GM21526 (cell line): ENCODE measurements at regions not wholly inside any gene's neighbourhood (a gene's known extent, or its start where the extent isn't known, plus 50 kb on each side); places are given as distances from the start of the nearest gene placed in this dataset.
"Not testable (repeated sequence)": the region's sequence is repeated elsewhere in the genome, so short reads cannot be mapped to it uniquely, and the experiment has no call there.

ENCODE experiments used
- ATAC-seq: cut with Tn5 transposase; IDR thresholded peaks from one replicate; pipeline ENCODE4 v1.9.1; 2021; ENCODE audit warnings: moderate library complexity; ENCODE audit not compliant: unreplicated experiment, low FRiP score

DNA sequence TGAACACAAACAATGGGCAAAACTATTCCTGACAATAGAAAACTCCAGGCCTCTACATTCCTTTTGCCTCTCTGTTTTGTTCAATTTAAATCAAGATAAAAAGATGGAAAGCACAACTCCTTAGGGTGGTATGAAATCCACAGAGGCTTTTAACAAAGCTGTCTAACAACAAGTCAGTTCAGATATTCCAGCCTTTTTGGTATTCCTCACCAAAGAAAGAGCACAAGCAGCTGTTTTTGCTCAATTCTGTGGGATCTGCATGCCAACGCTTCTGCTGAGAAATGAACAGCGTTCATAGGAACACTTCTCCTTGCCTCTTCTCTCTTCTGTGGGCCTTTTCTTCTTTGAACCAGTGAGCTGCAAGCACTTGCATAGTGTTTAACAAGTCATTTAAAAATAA is 411.6 kb upstream of the TCF4 start:
- no peak for ATAC-seq

DNA sequence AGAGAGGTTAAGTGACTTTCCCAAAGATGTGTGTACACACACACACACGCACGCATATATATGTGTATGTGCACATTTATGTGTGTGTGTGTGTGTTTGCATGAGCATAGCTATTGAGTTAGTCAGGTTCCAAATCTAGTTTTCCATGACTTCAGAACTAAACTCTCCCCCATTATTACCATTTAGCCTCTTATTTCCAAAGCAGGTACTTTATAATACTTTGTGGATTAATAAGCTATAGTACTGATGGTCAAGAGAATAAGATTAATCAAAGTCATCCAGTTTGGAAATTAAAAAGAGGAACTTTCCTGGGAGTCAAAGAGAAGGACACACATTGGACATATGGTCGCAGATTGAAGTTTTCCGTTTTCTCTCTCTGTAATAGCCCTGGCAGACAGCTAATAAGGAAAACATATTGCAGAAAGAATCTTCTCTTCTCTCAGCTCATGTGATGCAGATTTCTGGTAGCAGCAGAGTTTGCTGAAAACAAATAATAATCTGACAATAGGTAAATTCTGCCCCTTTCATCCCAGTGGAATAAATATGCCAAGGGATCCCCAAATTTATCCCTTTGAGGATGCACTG is 410.9 kb upstream of the TCF4 start:
- no peak for ATAC-seq

DNA sequence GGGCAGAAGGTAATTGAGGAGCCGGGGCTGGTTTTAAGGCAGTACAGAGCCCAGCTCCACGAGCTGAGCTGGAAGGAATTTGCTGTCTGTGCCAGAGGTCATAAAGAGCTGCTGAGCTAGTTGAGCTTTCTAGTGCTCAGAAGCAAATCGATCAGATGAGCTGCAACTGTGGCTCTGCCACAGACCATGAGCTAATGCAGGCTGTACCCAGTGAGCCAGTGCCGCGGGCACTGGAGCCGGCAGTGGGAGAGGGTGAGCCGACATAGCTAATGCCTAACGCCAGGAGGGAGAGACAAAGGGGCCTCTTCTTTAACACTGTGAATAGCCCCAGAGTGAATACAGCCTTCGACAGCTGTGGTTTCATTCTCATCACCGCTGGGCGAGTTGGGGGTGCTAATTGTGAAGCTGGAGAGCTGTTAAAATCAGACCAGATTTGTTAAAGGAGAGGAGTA is 410.1 kb upstream of the TCF4 start:
- no peak for ATAC-seq

DNA sequence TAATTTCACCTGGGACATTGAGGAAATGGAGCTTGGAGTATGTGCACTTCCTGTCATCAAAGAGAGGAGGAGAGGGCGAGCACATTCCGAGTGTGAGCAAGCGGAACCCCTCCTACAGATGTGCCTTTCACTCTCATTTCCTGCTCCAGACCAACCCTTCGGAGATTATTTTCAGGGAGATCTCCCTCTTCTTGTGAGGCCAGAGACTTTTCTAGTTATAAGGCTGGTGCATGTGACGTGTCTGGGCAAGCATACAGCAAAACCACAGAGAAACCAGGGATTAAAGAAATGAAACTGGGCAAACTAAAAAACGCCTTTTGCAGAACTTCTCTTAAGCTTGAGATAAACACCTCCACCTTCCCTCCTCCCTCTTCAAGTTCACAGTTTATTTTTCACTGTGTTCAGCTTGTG is 409.2 kb upstream of the TCF4 start:
- no peak for ATAC-seq

DNA sequence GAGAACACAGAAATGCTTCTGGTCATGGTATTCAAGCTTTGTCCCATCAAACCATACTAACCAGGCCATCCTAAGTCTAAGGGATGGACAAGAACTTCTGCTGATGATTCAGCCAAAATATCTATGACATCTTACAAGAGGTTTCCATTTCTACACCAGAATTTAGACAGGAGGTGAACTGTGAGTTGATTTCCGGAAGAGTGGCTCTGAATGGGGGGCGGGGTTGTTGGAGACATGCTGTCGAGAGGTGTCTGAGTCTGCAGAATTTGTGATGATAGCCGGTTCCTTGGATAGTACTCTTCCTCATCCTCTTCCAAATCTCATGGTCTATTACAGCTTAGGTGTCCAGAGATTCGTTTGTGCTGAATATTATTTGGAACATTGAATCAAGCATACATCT is 408.7 kb upstream of the TCF4 start:
- no peak for ATAC-seq

DNA sequence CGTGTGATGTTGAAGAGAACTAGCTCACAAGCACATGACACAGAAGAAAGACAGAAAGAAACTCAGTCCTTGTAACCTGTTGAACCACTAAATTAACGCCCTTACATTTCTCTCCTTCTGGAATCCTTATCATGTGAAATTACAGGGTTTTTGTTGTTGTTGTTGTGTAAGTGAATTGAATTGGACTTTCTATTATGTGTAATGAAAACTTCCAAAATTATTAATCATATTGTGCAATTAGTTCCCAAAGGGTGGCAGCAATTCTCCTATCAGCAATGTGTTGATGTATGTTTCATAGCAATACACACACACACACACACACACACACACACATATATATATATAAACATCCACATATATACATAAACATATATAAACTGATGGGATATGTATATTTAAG is 402.2 kb upstream of the TCF4 start:
- no peak for ATAC-seq

DNA sequence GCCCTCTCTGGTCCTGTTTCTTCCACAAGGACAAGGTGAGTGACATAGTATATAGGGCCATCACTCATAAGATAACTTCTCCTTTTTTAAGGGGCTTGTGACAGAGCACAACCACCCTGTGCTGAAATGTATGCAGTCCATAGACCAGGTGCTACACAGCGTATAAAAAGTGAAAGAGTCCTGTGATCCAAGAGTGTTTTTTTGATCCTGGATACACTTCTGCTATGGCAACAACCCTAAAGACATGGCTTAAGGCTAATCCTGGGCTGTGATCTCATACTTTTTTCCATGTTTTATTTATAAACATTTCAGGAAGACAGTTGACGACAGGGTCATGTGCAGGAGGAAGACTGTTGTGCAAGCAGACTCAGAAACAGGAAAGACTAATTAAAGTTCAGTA is 400.5 kb upstream of the TCF4 start:
- ATAC-seq, result no peak

DNA sequence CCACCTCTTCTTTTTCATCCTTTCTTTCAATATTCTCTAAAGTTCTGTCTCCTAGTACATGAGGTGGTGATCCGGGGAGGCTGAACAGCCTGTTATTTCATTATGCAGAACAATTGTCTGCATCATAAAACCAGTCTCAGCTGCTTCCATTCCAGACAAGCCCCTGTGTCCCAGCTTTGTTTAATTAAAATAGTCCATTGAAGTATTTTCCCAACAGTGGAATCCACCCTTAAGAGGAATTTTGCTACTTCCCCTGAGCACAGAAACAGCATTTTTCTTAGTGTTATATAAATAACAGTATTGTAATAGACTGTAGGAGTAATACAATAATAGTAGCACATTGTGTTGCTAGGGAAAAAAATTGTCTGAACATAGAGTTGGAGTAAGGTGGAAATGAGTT is 395.4 kb upstream of the TCF4 start:
- no peak for ATAC-seq

DNA sequence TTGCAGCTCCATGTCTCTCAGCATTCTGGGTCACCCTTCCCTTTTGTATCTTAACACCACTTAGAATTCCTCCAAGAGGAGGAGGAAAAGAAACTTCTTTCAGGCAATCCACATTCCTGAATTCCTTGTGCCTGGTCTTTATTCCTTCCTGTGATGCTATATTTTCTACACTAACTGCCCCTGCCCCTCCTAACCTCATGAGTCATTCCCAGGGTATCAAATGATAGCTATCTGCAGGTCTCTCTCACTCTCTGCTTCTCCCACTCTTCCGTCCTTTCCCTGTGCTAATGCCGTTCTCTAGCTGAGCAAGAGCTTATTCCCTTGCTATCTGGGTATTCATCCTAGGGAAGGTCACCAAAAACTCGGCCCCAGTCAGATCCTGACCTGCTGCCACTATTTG is 395.0 kb upstream of the TCF4 start:
- no peak for ATAC-seq

DNA sequence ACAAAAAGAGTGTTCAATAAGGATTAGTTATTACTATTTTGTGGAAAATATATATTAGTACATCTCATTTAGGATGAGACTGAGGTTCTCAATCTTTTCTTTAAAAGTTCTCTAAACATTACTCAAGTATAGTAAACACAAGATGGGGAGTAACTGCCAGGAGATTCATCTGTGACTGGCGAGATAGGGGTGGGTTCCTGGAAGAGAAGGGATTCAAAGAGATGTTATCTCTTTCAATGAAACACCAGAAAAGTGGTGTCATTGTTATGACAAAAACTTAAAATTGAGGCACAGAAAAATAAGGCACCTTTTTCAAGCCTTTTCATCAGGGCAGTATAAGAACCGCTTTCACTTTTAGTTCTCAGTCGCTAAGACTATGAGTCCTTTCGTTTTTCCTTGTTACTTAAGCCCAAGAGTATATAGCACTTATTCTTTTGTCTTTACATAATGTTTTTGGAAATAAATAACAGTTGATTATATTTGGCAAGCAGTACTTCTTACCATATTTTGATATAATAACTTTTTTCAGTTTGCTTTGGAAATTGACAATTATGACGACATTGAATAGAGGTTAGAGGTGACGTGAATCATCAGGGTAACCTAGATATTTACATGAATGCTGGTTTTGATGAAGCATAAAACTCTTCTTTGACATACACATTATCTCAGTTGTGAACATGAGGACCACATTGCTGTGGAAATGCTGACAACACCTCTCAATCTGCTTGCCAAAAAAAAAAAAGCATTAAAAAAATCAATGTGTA is 393.9 kb upstream of the TCF4 start:
- peak; percentile 77 for ATAC-seq

DNA sequence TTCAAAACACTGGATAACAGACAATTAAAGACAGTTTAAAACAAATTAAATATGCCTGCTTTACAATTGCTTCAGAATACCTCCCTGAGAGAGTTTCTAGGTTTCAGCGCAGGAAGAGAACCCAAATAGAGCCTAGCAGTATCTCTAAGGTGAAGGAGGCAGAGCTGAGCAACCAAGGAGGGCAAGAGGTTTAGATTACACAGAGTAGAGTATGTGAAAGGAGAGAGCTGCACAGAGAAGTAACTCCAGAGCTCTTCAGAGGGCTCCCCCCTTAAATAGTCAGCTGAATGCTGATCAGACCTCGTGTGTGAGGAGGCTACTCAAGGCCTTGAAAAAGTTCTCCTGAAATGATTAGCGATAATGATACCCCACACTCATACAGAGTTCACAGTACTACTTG is 386.5 kb upstream of the TCF4 start:
- no peak for ATAC-seq

DNA sequence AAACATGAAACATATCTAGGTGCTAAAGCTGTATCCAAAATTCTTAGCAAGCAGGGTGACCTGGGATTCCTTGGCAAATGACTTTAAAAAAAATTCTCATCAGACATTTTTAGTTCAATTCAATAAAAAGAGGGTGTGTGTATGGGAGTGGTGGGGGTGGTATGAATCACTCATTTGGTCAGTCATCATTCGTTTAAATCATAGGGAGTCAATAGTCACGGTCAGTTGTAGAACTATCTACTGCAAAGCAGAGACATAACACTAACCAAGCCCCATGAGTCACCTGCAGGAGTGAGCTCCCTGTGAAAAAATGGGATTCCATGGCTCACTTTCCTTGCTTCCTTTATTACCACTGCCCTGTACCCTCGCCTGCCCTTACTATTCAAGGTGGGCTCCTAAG is 380.6 kb upstream of the TCF4 start:
- no peak for ATAC-seq

DNA sequence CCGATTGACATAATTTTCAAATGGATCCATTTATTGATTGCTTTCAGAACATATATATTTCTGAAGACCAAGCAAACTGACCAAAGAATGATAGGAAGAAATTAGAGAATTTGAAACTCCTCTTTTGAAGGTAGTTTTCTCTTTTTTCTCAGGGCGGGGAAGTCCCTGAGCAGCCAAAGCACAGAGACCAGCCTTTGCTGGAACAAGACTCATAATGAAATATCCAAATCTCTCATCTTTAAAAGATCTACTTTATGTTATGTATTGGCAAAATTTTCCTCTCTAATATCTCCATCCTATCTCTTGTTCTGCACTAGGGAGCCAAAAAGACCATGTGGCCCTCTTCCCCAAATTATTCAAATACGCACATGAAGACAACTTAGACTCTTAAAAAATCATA is 379.0 kb upstream of the TCF4 start:
- no peak for ATAC-seq

DNA sequence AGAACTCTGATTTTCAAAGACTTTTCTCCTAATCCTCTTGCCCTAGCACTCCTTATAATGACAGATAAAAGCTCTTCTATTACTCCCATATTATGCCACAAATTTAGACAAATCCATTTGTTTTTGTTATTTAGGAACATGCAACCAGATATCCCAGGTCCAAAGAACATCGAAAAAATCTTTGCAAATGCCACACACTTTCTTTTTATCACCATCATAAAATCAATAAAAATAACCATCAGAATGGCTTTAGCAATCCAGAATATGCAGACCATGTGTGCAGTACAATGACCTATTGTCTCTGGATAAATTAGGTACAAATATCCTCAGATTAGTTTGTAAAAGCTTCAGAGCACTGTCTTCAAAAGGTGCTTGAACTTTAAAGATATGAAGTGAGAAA is 376.2 kb upstream of the TCF4 start:
- ATAC-seq, result no peak

DNA sequence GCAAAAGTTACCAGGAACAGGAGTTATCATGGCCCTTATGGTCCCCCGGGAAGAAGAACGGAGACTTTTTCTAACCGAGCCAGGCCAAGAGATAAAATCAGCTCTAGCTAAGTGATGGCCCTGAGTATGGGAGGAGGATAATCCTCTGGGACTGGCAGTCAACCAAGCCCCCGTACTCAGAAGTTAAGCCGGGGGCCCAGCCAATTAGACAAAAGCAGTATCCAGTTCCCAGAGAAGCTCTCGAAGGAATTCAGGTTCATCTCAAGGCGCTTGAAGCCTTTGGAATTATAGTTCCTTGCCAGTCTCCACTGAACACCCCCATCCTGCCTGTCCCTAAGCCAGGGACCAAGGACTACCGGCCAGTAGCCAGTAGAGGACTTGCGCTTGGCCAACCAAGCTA is 365.3 kb upstream of the TCF4 start:
- no peak for ATAC-seq

DNA sequence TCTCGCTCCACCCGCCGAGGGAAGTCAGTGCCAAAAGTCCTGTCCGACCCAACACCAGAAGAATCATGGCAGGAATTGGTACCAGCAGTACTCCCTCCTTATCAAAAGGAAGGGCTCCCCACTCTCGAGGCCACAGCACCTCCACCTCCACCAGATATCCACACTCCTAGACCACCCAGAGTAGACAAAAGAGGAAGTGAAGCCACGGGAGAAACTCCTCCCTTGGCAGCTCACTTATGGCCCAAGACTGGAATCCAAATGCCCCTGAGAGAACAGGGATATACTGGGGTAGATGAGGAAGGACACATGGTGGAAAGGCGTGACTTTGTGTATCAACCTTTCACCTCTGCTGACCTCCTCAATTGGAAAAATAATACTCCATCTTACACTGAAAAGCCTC is 363.7 kb upstream of the TCF4 start:
- not testable (repeated sequence) for ATAC-seq

DNA sequence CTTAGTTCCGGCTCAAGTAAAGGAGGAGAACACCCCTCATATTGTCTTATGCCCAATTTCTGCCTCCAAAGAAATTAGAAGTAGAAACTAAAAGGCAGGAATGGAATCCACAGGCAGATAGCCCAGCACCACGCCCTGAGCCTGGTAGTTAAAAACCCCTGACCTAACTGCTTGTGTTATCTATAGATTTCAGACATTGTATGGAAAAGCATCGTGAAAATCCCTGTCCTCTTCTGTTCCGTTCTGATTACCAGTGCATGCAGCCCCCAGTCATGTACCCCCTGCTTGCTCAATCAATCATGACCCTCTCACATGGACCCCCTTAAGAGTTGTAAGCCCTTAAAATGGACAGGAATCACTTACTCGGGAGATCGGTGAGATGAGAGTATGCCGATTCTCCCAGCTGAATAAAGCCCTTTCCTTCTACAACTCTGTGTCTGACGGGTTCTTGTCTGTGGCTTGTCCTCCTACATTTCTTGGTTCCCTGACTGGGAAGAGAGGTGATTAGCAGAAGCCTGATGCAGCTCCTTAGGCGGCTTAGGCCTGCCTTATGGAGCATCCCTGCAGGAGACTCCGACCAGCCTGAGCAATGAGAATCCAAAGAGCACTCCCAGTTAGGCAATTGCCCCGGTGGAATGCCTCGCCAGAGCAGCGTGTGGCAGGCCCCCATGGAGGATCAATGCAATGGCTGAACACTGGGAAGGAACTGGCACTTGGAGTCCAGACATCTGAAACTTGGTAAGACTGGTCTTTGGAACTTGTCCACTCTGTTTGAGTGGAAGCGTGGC is 362.6 kb upstream of the TCF4 start:
- ATAC-seq, result no peak

DNA sequence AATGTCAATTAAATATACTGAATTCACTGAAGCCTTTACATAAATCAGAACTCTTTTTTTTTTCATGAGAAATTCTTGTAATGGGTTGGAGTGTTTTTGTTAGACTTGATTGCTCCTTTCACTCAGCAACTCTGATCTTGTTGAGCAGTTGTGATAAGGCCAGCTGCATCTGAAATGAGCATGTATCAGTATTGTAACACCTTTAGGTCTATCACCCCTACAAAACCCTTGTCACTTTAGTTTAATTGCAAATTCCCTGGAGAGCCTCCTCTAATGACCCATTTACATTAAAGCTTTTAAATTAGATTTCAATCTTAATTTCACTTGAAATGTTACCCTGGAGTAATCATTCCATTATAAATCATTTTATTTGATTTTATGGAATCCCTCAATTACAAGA is 346.8 kb upstream of the TCF4 start:
- ATAC-seq, result no peak

DNA sequence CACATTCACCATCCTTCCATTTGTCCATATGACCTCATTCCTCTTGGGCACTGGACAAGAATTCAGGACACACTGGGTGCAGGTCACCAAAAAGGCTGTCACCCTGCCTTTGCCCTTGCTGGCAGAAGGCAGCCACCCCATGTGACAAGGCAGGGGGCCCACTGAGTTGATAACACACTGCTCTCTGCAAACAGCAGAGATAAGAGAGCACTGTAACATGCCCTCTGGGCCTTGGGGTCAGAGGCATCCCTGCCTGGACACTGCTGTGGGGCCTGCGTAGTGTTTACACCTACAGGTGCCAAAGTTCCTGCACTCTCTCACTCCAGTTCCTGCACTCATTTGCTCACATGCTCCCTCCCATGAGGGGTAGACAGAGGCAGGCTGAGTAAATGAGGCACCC is 344.7 kb upstream of the TCF4 start:
- no peak for ATAC-seq

DNA sequence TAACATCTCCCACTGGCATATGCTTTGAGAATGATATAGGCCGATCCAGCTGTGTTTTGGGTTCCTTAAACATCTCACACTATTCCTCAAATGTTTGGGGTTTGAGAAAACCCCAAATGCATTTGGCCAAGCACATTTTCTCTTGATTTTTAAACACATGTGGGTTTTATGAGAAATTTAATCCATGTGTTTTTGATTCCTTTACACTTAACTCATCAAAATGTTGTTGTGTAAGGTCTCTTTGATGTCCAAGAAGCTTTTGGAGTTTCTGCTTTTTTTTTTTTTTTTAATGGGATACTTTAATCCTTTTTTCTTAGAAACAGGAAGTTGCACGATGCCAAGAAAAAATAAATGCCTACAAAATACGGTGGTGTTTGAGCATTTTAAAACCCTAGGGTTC is 339.8 kb upstream of the TCF4 start:
- ATAC-seq, result no peak

DNA sequence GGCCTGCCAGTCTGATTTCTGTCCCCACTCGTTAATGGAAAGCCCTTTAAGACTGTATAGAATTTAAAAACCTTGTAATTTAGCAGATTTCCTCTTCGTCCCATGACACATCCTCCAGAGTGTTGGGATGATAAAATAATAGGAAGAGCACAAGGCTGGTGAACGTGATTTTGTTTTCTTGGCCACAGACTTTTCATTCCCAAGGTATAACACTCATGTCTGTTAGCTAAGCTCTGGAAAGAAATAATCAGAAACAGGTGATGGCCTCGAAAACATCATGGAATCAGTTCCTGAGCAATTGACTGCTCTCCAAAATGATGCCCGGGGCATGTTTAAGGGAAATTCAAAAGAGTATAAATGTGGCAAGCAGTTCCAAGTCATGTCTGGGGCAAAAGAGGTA is 337.8 kb upstream of the TCF4 start:
- no peak for ATAC-seq

DNA sequence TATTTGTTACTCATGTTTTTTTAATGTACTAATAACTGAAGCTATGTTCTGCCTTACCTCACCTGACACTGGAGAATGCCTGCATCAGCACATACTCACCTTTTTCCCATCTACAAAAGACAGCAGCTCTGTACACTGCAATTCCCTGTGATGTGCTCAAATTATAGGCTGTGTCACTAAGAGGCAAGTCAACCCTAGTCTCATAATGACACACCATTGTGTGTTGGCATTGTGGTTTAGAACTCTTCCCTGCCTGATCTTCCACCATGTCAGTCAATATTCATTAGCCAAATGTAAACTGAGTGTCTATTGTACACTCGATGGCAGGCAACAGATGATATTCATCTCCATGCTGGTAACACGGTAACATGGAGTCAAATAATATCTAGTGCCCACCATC is 332.1 kb upstream of the TCF4 start:
- ATAC-seq, result no peak
